ENCODE measurements at regions not wholly inside any gene's neighbourhood (a gene's known extent, or its start where the extent isn't known, plus 50 kb on each side); places are given as distances from the start of the nearest gene placed in this dataset.

DNA sequence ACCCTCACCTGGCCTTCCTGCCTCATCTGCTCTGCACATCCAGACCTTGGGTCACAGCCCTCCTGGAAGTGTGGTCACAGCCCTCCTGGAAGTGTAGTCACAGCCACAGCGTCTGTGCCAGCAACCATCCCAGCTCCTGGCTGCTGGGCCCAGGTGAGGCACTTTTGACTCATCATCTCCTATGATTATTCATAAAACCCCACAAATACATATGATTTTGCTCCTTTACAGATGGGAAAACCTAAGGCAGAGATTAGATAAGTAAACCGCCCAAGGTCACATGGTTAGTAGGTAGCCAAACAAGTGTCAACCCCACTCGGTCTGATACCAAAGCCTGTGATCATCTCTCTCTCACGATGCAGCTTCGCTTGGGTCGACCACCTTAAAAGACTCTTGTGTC is 94.3 kb downstream of the PRLHR start:
- TF ChIP-seq POLR2A (IDR thresholded peaks at IDR 0.05) = no peak
- TF ChIP-seq POLR2AphosphoS5 (IDR thresholded peaks at IDR 0.05) = no peak
- TF ChIP-seq, protein P1, sequence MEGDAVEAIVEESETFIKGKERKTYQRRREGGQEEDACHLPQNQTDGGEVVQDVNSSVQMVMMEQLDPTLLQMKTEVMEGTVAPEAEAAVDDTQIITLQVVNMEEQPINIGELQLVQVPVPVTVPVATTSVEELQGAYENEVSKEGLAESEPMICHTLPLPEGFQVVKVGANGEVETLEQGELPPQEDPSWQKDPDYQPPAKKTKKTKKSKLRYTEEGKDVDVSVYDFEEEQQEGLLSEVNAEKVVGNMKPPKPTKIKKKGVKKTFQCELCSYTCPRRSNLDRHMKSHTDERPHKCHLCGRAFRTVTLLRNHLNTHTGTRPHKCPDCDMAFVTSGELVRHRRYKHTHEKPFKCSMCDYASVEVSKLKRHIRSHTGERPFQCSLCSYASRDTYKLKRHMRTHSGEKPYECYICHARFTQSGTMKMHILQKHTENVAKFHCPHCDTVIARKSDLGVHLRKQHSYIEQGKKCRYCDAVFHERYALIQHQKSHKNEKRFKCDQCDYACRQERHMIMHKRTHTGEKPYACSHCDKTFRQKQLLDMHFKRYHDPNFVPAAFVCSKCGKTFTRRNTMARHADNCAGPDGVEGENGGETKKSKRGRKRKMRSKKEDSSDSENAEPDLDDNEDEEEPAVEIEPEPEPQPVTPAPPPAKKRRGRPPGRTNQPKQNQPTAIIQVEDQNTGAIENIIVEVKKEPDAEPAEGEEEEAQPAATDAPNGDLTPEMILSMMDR (IDR thresholded peaks at IDR 0.05) = no peak
- H3K27ac ChIP-seq = no peak overlapping the region
- H3K9me3 ChIP-seq = no peaks in the 10 kb centered on the region
- no peaks in the 10 kb centered on the region for H3K27me3 ChIP-seq
- H3K4me3 ChIP-seq = no peak overlapping the region
- intact Hi-C loops (cut with DNase I; ENCODE audit: low total_unique reads) = no loop called here
- H3K4me1 ChIP-seq = no peaks in the 10 kb centered on the region
- no peak for DNase-seq (ENCODE audit: low spot score in 2 of 2)
- H3K36me3 ChIP-seq = no peaks in the 10 kb centered on the region

DNA sequence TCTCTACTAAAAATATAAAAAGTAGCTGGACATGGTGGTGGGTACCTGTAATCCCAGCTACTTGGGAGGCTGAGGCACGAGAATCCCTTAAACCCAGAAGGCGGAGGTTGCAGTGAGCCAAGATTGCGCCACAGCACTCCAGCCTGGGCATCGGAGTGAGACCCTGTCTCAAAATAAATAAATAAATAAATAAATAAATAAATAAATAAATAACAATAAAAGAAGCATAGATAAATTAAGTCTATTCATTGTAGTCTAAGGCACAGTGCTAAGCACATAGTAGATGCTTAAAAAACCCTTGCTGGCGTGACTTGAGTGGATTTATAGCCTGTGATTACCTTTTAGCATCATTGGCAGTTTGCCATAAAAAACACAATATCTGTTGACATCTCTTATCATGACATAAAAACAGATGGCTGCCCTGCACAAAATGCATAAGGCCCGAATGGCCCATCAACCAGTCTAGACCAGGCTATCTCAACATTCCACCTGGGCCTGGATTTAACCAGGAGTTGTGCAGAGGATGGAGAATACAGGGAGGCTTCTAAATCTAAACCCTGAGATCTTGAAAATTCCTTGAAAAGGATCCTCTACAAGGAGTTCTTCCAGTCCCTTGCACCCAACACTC is 94.9 kb downstream of the PRLHR start:
- Histone ChIP-seq H3K9me3 (no peaks in the 10 kb centered on the region), H3K27me3 (no peaks in the 10 kb centered on the region), H3K4me1 (no peaks in the 10 kb centered on the region), H3K36me3 (no peaks in the 10 kb centered on the region), H3K4me3 (no peak overlapping the region), H3K27ac (no peak overlapping the region)
- TF ChIP-seq POLR2AphosphoS5 (IDR thresholded peaks at IDR 0.05) (no peak), POLR2A (IDR thresholded peaks at IDR 0.05) (no peak)
- TF ChIP-seq, protein P1 (IDR thresholded peaks at IDR 0.05) = no peak
- DNase-seq (ENCODE audit: low spot score in 2 of 2) = no peak
- intact Hi-C loops (cut with DNase I; ENCODE audit: low total_unique reads) = no loop called here

DNA sequence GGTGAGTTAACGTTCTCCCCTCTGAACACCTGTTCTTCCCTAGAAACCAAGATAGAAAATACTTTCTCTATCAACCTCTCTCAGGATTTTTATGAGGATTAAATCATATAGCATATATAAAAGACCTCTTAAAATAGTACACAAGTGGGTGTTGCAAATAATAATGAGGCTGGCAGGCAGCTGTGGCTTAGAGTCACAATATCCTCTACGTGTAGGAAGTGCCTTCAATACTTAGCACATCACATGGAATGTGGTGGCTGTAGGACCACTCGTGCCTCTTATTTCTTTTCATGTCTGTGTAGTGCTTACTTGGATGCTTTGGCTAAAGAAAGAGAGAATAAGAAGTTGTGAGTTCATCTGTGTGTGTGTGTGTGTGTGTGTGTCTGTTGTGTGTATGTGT is 96.3 kb downstream of the PRLHR start:
- H3K4me1 ChIP-seq = no peaks in the 10 kb centered on the region
- DNase-seq (ENCODE audit: low spot score in 2 of 2) = no peak
- H3K9me3 ChIP-seq = no peaks in the 10 kb centered on the region
- H3K27me3 ChIP-seq = no peaks in the 10 kb centered on the region
- no peak overlapping the region for H3K4me3 ChIP-seq
- TF ChIP-seq POLR2AphosphoS5 (IDR thresholded peaks at IDR 0.05) = no peak
- no peak for TF ChIP-seq POLR2A (IDR thresholded peaks at IDR 0.05)
- TF ChIP-seq, protein P1 (IDR thresholded peaks at IDR 0.05) = no peak
- H3K27ac ChIP-seq = no peak overlapping the region
- intact Hi-C loops (cut with DNase I; ENCODE audit: low total_unique reads) = no loop called here
- H3K36me3 ChIP-seq = no peaks in the 10 kb centered on the region

DNA sequence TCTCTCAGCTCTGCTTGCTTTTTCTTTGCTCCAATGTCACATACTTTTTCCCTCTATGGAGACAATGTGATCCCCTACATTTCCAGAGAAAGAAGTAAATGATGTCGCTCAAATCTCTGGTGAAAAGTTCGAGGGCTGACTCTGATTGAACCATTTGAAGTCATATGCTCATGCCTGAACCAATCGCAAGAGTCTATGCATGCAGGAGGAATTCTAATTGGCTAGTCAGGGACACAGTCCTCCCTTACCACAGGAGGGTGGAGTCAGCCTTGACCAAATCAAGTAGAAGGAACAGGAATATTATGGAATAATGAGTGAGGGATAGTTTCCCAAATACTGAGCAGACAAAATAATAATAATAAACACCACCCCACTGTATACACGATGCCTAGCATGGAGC is 96.8 kb downstream of the PRLHR start:
- no peak for DNase-seq (ENCODE audit: low spot score in 2 of 2)
- intact Hi-C loops (cut with DNase I; ENCODE audit: low total_unique reads) = no loop called here
- Histone ChIP-seq H3K4me1 (no peaks in the 10 kb centered on the region), H3K4me3 (no peak overlapping the region), H3K27me3 (no peaks in the 10 kb centered on the region), H3K9me3 (no peaks in the 10 kb centered on the region), H3K36me3 (no peaks in the 10 kb centered on the region), H3K27ac (no peak overlapping the region)
- no peak for TF ChIP-seq POLR2AphosphoS5 (IDR thresholded peaks at IDR 0.05)
- TF ChIP-seq, protein P1 (IDR thresholded peaks at IDR 0.05) = no peak
- no peak for TF ChIP-seq POLR2A (IDR thresholded peaks at IDR 0.05)

DNA sequence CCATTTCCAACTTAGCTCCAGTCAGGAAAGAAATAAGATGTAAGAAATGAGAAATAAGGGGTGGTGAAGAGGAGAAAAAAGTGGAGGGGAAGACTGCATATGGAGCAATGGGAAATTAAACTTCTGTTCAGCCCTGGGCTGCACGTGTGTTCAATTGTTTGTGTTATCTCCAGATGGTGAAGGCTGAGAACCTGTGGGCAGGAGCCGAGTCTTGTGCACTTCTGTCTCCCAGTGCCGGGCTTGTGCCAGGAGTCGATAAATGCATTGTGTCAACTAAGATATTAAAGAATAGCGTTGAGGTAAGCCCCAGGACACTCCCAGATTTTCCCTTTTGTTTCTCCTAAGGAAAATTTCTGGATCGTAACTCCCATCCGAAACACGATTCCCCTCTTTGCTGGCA is 98.2 kb downstream of the PRLHR start:
- no peaks in the 10 kb centered on the region for H3K9me3 ChIP-seq
- no peaks in the 10 kb centered on the region for H3K36me3 ChIP-seq
- no peaks in the 10 kb centered on the region for H3K27me3 ChIP-seq
- H3K4me3 ChIP-seq = no peak overlapping the region
- TF ChIP-seq POLR2A (IDR thresholded peaks at IDR 0.05) (no peak), POLR2AphosphoS5 (IDR thresholded peaks at IDR 0.05) (no peak)
- TF ChIP-seq, protein P1 (IDR thresholded peaks at IDR 0.05) = no peak
- intact Hi-C loops (cut with DNase I; ENCODE audit: low total_unique reads) = no loop called here
- H3K4me1 ChIP-seq = no peaks in the 10 kb centered on the region
- DNase-seq (ENCODE audit: low spot score in 2 of 2) = no peak
- H3K27ac ChIP-seq = no peak overlapping the region
